Omental fat pad (tissue), 3 donors: ENCODE measurements at regions not wholly inside any gene's neighbourhood (a gene's known extent, or its start where the extent isn't known, plus 50 kb on each side); places are given as distances from the start of the nearest gene placed in this dataset.

Source experiments
- ATAC-seq: fragments of 150-250 bp; one replicate; pipeline ENCODE4 v1.9.1; 2016; ENCODE audit warnings: mild to moderate bottlenecking, moderate library complexity; ENCODE audit not compliant: low FRiP score
- DNase-seq: peaks from one replicate; pipeline ENCODE4 v3.0.0-alpha.2; 2019; ENCODE audit warnings: low spot score
- CTCF ChIP-seq, 3 donors: fragments of 450-650 bp; IDR thresholded peaks; one replicate each; pipeline ENCODE4 v1.5.1; 2016 to 2017; ENCODE audit warnings: antibody characterized with exemption in 3 of 3, mild to moderate bottlenecking in 3 of 3, moderate library complexity in 2 of 3

- no peak for TF ChIP-seq CTCF (IDR thresholded peaks at IDR 0.05)
- DNase-seq (no peak), ATAC-seq (no peak)
Observed at GRCh38 chr2:138121666-138122661, 157.7 kb downstream of the HNMT start.

GRCh38 chr2:138122891-138123290 lies 158.6 kb downstream of the HNMT start:
- no peak for DNase-seq
- TF ChIP-seq CTCF (IDR thresholded peaks at IDR 0.05), result no peak

GRCh38 chr2:138123741-138124140 lies 159.5 kb downstream of the HNMT start:
- ATAC-seq, result no peak
- no peak for TF ChIP-seq CTCF (IDR thresholded peaks at IDR 0.05)
- DNase-seq, result no peak

More at GRCh38 chr2:138122891-138123290, 158.6 kb downstream of the HNMT start:
- ATAC-seq, result no peak

GRCh38 chr2:138124521-138124920 lies 160.2 kb downstream of the HNMT start:
- DNase-seq, result no peak

GRCh38 chr2:138125306-138126288 lies 161.3 kb downstream of the HNMT start:
- ATAC-seq (no peak), DNase-seq (no peak)
- no peak for TF ChIP-seq CTCF (IDR thresholded peaks at IDR 0.05)

More at GRCh38 chr2:138124521-138124920, 160.2 kb downstream of the HNMT start:
- ATAC-seq, result no peak
- no peak for TF ChIP-seq CTCF (IDR thresholded peaks at IDR 0.05)

- DNase-seq (no peak), ATAC-seq (no peak)
- TF ChIP-seq CTCF (IDR thresholded peaks at IDR 0.05), result no peak
Observed at GRCh38 chr2:138132108-138132507, 167.8 kb downstream of the HNMT start.
